B cell (primary cell): ENCODE measurements at regions not wholly inside any gene's neighbourhood (a gene's known extent, or its start where the extent isn't known, plus 50 kb on each side); places are given as distances from the start of the nearest gene placed in this dataset.
"Not testable (repeated sequence)": the region's sequence is repeated elsewhere in the genome, so short reads cannot be mapped to it uniquely, and the experiment has no call there.

Source experiments
- ATAC-seq: fragments of 200-7000 bp; cut with Tn5 transposase; one replicate; pipeline ENCODE4 v1.10.0; 2021; ENCODE audit warnings: low read depth, mild to moderate bottlenecking, moderate number of reproducible peaks, moderate library complexity
- CTCF ChIA-PET: fragments of 350-600 bp; sonication (Branson Sonifier 250); formaldehyde crosslinking; loops from one replicate; lab custom pipeline; 2021; ENCODE audit warnings: antibody characterized with exemption, inconsistent platforms; lab: Charles Lee
- POLR2A ChIA-PET: fragments of 350-600 bp; sonication (Branson Sonifier 250); formaldehyde crosslinking; loops from one replicate; lab custom pipeline; 2021; ENCODE audit warnings: antibody characterized with exemption; lab: Charles Lee
- DNase-seq: peaks from one replicate; pipeline ENCODE4 v3.0.0; 2013
- H2AFZ ChIP-seq: 2 replicates; pipeline ENCODE4 v1.6.1; 2012; ENCODE audit warnings: mild to moderate bottlenecking, low read depth, low read length; ENCODE audit not compliant: insufficient read depth, poor library complexity, severe bottlenecking
- H3K27ac ChIP-seq, 2 donors: 1 replicate in 1 of 2; 2 replicates in 1 of 2; pipeline ENCODE4 v1.5.1; 2012 to 2013; ENCODE audit warnings: low read length in 2 of 2, mild to moderate bottlenecking in 2 of 2, moderate library complexity in 1 of 2
- H3K27me3 ChIP-seq, 4 experiments: fragments of 200-600 bp in 1 of 4; sonication (generic) in 1 of 4; replicated peaks in 1 of 4; 1 replicate in 2 of 4; 2 replicates in 2 of 4; pipeline versions ENCODE4 v1.6.1 to v1.7.0; 2013 to 2016; ENCODE audit warnings: low read length in 3 of 4, mild to moderate bottlenecking in 2 of 4, mixed read lengths in 1 of 4, moderate library complexity in 1 of 4; ENCODE audit not compliant: insufficient read depth in 4 of 4, control insufficient read depth in 3 of 4; ENCODE audit errors: control extremely low read depth in 1 of 4
- H3K36me3 ChIP-seq, 2 experiments: replicated peaks in 1 of 2; 1 replicate in 1 of 2; 2 replicates in 1 of 2; pipeline versions ENCODE4 v1.6.1 to v1.7.1; 2013; ENCODE audit warnings: low read length in 1 of 2; ENCODE audit not compliant: insufficient read depth in 2 of 2, control insufficient read depth in 1 of 2; ENCODE audit errors: control extremely low read depth in 1 of 2, extremely low read depth in 1 of 2
- H3K4me1 ChIP-seq, 2 donors: fragments of 200-600 bp in 1 of 2; sonication (generic) in 1 of 2; 1 replicate in 1 of 2; 2 replicates in 1 of 2; pipeline versions ENCODE4 v1.5.1 to v1.6.1; 2013 to 2017; ENCODE audit warnings: low read length in 2 of 2; ENCODE audit not compliant: control insufficient read depth in 2 of 2, insufficient read depth in 2 of 2
- H3K4me2 ChIP-seq: replicated peaks from 2 replicates; pipeline ENCODE3; 2012; ENCODE audit warnings: mild to moderate bottlenecking, low read depth, low read length; ENCODE audit not compliant: poor library complexity, severe bottlenecking
- H3K4me3 ChIP-seq, 5 experiments: fragments of 200-600 bp in 1 of 5; sonication (generic) in 1 of 5; 1 replicate in 3 of 5; 2 replicates in 2 of 5; pipeline versions ENCODE4 v1.5.1 to v1.7.0; 2011 to 2016; ENCODE audit warnings: low read length in 4 of 5, mild to moderate bottlenecking in 4 of 5, low read depth in 2 of 5, control low read depth in 1 of 5, moderate library complexity in 1 of 5; ENCODE audit not compliant: insufficient read depth in 1 of 5; ENCODE audit errors: control extremely low read depth in 1 of 5, extremely low read depth in 1 of 5
- H3K79me2 ChIP-seq: fragments of 200-600 bp; sonication (generic); one replicate; pipeline ENCODE4 v1.6.0; 2016; ENCODE audit warnings: low read length; ENCODE audit not compliant: control insufficient read depth, insufficient read depth
- H3K9ac ChIP-seq: fragments of 200-600 bp; sonication (generic); 2 replicates; pipeline ENCODE4 v1.6.1; 2017; ENCODE audit warnings: mild to moderate bottlenecking, low read length, moderate library complexity
- H3K9me3 ChIP-seq, 3 donors: one replicate each; pipeline versions ENCODE4 v1.6.1 to v1.7.1; 2013; ENCODE audit warnings: low read length in 2 of 3; ENCODE audit not compliant: control insufficient read depth in 2 of 3, insufficient read depth in 1 of 3; ENCODE audit errors: control extremely low read depth in 1 of 3
- H4K20me1 ChIP-seq: 2 replicates; pipeline ENCODE4 v1.6.0; 2012; ENCODE audit warnings: mild to moderate bottlenecking, low read length; ENCODE audit not compliant: insufficient read depth, control insufficient read depth, poor library complexity, severe bottlenecking
- H3K27ac Mint-ChIP-seq: one replicate; pipeline ENCODE4 v1.8.0; 2021; ENCODE audit warnings: mixed read lengths
- H3K27me3 Mint-ChIP-seq: one replicate; pipeline ENCODE4 v1.8.0; 2021; ENCODE audit warnings: mixed read lengths
- H3K4me1 Mint-ChIP-seq: one replicate; pipeline ENCODE4 v1.8.0; 2021; ENCODE audit warnings: mixed read lengths
- H3K4me3 Mint-ChIP-seq: one replicate; pipeline ENCODE4 v1.8.0; 2021; ENCODE audit warnings: mixed read lengths
- H3K9me3 Mint-ChIP-seq: one replicate; pipeline ENCODE4 v1.8.0; 2022; ENCODE audit warnings: mixed read lengths; ENCODE audit not compliant: insufficient read depth
- WGBS: methylation state at CpG from one replicate; pipeline ENCODE4 v1.1.5; 2013; ENCODE audit warnings: missing lambda C conversion rate; ENCODE audit not compliant: insufficient coverage; 5-methylcytosine and 5-hydroxymethylcytosine counted together
- intact Hi-C: fragments of 100-400 bp; cut with micrococcal nuclease; formaldehyde crosslinking; loops from one replicate; pipeline ENCODE4 v1.10.0; 2022

DNA sequence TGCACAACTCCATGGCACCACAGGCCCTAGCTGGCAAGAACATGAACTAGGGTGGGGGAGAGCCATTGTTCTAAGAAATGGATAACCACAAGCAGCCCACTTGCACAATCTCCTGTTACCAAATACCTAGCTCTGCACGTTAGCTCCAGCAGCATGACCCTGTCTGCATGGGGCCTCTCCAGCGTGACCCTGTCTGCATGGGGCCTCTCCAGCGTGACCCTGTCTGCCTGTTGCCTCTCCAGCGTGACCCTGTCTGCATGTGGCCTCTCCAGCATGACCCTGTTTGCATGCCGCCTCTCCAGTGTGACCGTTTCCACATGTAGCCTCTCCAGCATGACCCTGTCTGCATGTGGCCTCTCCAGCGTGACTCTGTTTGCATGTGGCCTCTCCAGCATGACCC is 356.7 kb downstream of the CNTNAP3B start:
- ATAC-seq, H3K4me1 ChIP-seq, H3K36me3 ChIP-seq, H3K9me3 Mint-ChIP-seq, POLR2A ChIA-PET, intact Hi-C loops, H3K4me3 ChIP-seq, H3K4me3 Mint-ChIP-seq, H3K4me2 ChIP-seq, H3K27me3 ChIP-seq, H3K27me3 Mint-ChIP-seq, H3K27ac ChIP-seq, H3K79me2 ChIP-seq, DNase-seq, H2AFZ ChIP-seq, H4K20me1 ChIP-seq, H3K4me1 Mint-ChIP-seq, CTCF ChIA-PET, H3K27ac Mint-ChIP-seq, H3K9ac ChIP-seq, H3K9me3 ChIP-seq: not testable (repeated sequence)
- WGBS = no CpG with 5 or more reads among the region's 7 CpGs

DNA sequence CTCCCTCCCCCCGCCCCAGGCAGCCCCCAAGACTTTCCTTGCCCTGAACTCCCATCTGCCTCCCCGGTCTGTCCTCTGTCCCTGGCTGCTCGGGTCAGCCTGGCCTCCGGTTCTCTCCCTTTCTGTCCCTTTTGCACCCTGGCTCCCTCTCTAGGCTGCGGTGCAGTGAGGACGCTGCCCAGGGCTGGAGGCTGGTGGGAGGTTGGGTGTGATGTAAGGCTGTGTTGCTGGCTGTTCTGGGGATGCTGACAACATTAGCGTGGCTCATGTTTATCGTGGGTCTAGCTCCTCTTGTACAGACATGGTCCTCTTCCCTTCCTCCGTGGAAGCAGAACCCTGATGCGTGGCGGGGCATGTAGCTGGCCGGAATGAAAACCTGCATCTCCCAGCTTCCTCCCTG is 357.5 kb downstream of the CNTNAP3B start:
- H3K4me3 ChIP-seq, H2AFZ ChIP-seq, POLR2A ChIA-PET, DNase-seq, H3K36me3 ChIP-seq, H3K9ac ChIP-seq, H3K79me2 ChIP-seq, H3K9me3 ChIP-seq, H3K9me3 Mint-ChIP-seq, H3K27me3 ChIP-seq, H3K4me2 ChIP-seq, ATAC-seq, H3K4me1 ChIP-seq, H3K27me3 Mint-ChIP-seq, H3K27ac Mint-ChIP-seq, CTCF ChIA-PET, H3K27ac ChIP-seq, intact Hi-C loops, H4K20me1 ChIP-seq, H3K4me1 Mint-ChIP-seq, H3K4me3 Mint-ChIP-seq: not testable (repeated sequence)
- no CpG with 5 or more reads among the region's 12 CpGs for WGBS

DNA sequence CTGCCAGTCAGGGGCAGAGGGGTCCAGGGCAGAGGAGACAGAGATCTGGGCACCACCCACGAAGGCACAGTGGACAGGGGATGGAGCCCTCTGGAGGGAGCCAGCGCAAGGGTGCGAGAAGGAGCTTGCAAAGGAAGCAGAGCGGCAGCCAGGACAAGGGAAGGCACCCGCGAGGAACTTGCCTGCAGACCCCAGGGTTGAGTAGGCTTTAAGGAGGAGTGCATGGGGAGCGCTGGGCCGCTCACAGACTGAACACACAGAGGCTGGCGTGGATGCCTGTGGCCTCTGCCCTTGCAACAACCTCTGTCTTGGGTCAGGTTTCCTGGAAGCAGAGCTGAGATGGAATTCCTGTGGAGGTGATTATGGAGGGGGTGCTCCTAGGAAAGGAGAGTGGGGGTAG is 374.4 kb downstream of the CNTNAP3B start:
- ATAC-seq, H3K9me3 Mint-ChIP-seq, H3K27me3 Mint-ChIP-seq, H3K4me2 ChIP-seq, H3K9ac ChIP-seq, H3K36me3 ChIP-seq, H3K27me3 ChIP-seq, CTCF ChIA-PET, POLR2A ChIA-PET, H3K27ac ChIP-seq, H3K4me3 ChIP-seq, H3K27ac Mint-ChIP-seq, H3K4me1 Mint-ChIP-seq, H3K79me2 ChIP-seq, H3K9me3 ChIP-seq, H4K20me1 ChIP-seq, intact Hi-C loops, H3K4me1 ChIP-seq, H2AFZ ChIP-seq, H3K4me3 Mint-ChIP-seq: not testable (repeated sequence)
- WGBS = no CpG with 5 or more reads among the region's 9 CpGs
- DNase-seq = peak; percentile 0

DNA sequence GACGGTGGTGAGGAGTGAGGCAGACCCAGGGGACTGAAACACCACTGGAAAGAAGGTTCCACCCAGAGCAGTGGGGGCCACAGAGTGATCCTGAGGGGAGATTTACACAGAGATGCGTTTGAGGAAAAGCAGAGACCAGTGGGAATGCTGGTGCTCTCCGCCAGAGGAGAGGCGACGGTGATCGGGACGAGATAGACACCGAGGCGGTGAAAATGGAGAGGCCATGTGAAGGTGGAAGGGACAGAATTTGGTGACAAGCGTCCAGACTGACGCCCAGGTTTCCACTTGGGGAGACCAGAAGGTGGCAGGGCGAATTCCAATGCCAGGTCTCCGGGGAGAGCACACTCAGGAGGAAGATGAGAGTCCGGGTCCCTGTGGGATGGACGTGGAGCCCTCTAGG is 374.8 kb downstream of the CNTNAP3B start:
- H3K27me3 ChIP-seq, H4K20me1 ChIP-seq, H3K9me3 ChIP-seq, POLR2A ChIA-PET, CTCF ChIA-PET, H3K4me3 ChIP-seq, ATAC-seq, H3K4me1 Mint-ChIP-seq, H3K9me3 Mint-ChIP-seq, H3K27ac ChIP-seq, H3K27me3 Mint-ChIP-seq, H3K4me3 Mint-ChIP-seq, H3K79me2 ChIP-seq, H2AFZ ChIP-seq, intact Hi-C loops, H3K36me3 ChIP-seq, H3K4me2 ChIP-seq, H3K9ac ChIP-seq, H3K4me1 ChIP-seq, H3K27ac Mint-ChIP-seq: not testable (repeated sequence)
- WGBS = 71% methylated on average over 1 of the region's 15 CpGs
- DNase-seq = peak; percentile 0
